Left kidney (tissue), 1 donor: ENCODE measurements at regions not wholly inside any gene's neighbourhood (a gene's known extent, or its start where the extent isn't known, plus 50 kb on each side); places are given as distances from the start of the nearest gene placed in this dataset.

Source experiments
- DNase-seq: peaks from one replicate; pipeline ENCODE4 v3.0.0-alpha.2; 2013

GRCh38 chr5:67465537-67466207 is 269.1 kb upstream of the CD180 start:
- no peak for DNase-seq

- DNase-seq = no peak
These were observed 265.5 kb upstream of the CD180 start for GRCh38 chr5:67462147-67462546.

GRCh38 chr5:67459253-67459652 is 262.7 kb upstream of the CD180 start:
- DNase-seq = no peak

- DNase-seq = no peak
These were observed 259.4 kb upstream of the CD180 start for GRCh38 chr5:67455970-67456369.

GRCh38 chr5:67454957-67455561 is 258.5 kb upstream of the CD180 start:
- DNase-seq = no peak

GRCh38 chr5:67453111-67453905 is 256.7 kb upstream of the CD180 start:
- DNase-seq = no peak

- DNase-seq = no peak
These were observed 255.2 kb upstream of the CD180 start for GRCh38 chr5:67451640-67452279.

- no peak for DNase-seq
These were observed 251.1 kb upstream of the CD180 start for GRCh38 chr5:67447732-67448131.

GRCh38 chr5:67437905-67438845 is 241.6 kb upstream of the CD180 start:
- DNase-seq = no peak

GRCh38 chr5:67435032-67435431 is 238.4 kb upstream of the CD180 start:
- no peak for DNase-seq

GRCh38 chr5:67434466-67434865 is 237.9 kb upstream of the CD180 start:
- DNase-seq = no peak

- no peak for DNase-seq
These were observed 236.0 kb upstream of the CD180 start for GRCh38 chr5:67432606-67433005.

- DNase-seq = no peak
These were observed 234.6 kb upstream of the CD180 start for GRCh38 chr5:67431191-67431590.

GRCh38 chr5:67427850-67428298 is 231.3 kb upstream of the CD180 start:
- DNase-seq = no peak

GRCh38 chr5:67426961-67427849 is 230.6 kb upstream of the CD180 start:
- no peak for DNase-seq

- no peak for DNase-seq
These were observed 228.9 kb upstream of the CD180 start for GRCh38 chr5:67425514-67425913.

GRCh38 chr5:67417839-67418238 is 221.2 kb upstream of the CD180 start:
- no peak for DNase-seq

- DNase-seq = no peak
These were observed 220.4 kb upstream of the CD180 start for GRCh38 chr5:67416986-67417385.

GRCh38 chr5:67416133-67416937 is 219.7 kb upstream of the CD180 start:
- DNase-seq = no peak

- DNase-seq = no peak
These were observed 218.1 kb upstream of the CD180 start for GRCh38 chr5:67414712-67415111.
